OCI-LY1 (cell line): ENCODE measurements at regions not wholly inside any gene's neighbourhood (a gene's known extent, or its start where the extent isn't known, plus 50 kb on each side); places are given as distances from the start of the nearest gene placed in this dataset.

Source experiments
- H2AFZ ChIP-seq: fragments of 200-600 bp; sonication (generic), shearing (Covaris generic); 2 replicates; pipeline ENCODE4 v1.6.0; 2014; ENCODE audit warnings: antibody characterized with exemption, mild to moderate bottlenecking, low read length
- H3F3A ChIP-seq: fragments of 200-600 bp; sonication (generic), shearing (Covaris generic); 2 replicates; pipeline ENCODE4 v1.6.0; 2014; ENCODE audit warnings: mild to moderate bottlenecking, antibody characterized with exemption, low read length, moderate library complexity; ENCODE audit not compliant: insufficient read depth
- H3K27ac ChIP-seq: fragments of 200-600 bp; sonication (generic); 2 replicates; pipeline ENCODE4 v1.5.1; 2014; ENCODE audit warnings: low read length, mixed run types, mild to moderate bottlenecking, low read depth; ENCODE audit not compliant: poor library complexity, severe bottlenecking
- H3K27me3 ChIP-seq: fragments of 200-600 bp; sonication (generic); 2 replicates; pipeline ENCODE4 v1.6.0; 2014; ENCODE audit warnings: antibody characterized with exemption, mild to moderate bottlenecking, low read length, moderate library complexity; ENCODE audit not compliant: insufficient read depth
- H3K36me3 ChIP-seq: fragments of 200-600 bp; sonication (generic); 2 replicates; pipeline ENCODE4 v1.6.1; 2014; ENCODE audit warnings: mild to moderate bottlenecking, antibody characterized with exemption, low read length, moderate library complexity, mixed read lengths; ENCODE audit not compliant: insufficient read depth
- H3K4me1 ChIP-seq: fragments of 200-600 bp; sonication (generic); 2 replicates; pipeline ENCODE4 v1.5.1; 2014; ENCODE audit warnings: mild to moderate bottlenecking, low read length, moderate library complexity; ENCODE audit not compliant: insufficient read depth, severe bottlenecking
- H3K4me2 ChIP-seq: fragments of 200-600 bp; sonication (generic), shearing (Covaris generic); 2 replicates; pipeline ENCODE4 v1.6.1; 2014; ENCODE audit warnings: low read length
- H3K4me3 ChIP-seq: fragments of 200-600 bp; sonication (generic); 2 replicates; pipeline ENCODE4 v1.5.1; 2014; ENCODE audit warnings: low read length, low read depth, mild to moderate bottlenecking, mixed read lengths; ENCODE audit not compliant: poor library complexity, severe bottlenecking
- H3K79me2 ChIP-seq: fragments of 200-600 bp; shearing (Covaris generic); 2 replicates; pipeline ENCODE4 v1.6.1; 2016; ENCODE audit warnings: mixed run types, low read length, mixed read lengths; ENCODE audit not compliant: insufficient read depth
- H3K9ac ChIP-seq: fragments of 200-600 bp; sonication (generic), shearing (Covaris generic); 2 replicates; pipeline ENCODE4 v1.6.1; 2014; ENCODE audit warnings: mild to moderate bottlenecking, low read length, mixed read lengths
- H3K9me2 ChIP-seq: fragments of 200-600 bp; sonication (generic), shearing (Covaris generic); 2 replicates; pipeline ENCODE4 v1.6.1; 2014; ENCODE audit warnings: low read depth, mild to moderate bottlenecking, low read length, mixed read lengths
- H3K9me3 ChIP-seq: fragments of 200-600 bp; shearing (Covaris generic); 2 replicates; pipeline ENCODE4 v1.6.1; 2014; ENCODE audit warnings: low read length, mixed read lengths
- H4K20me1 ChIP-seq: fragments of 200-600 bp; sonication (generic), shearing (Covaris generic); 2 replicates; pipeline ENCODE4 v1.6.0; 2016; ENCODE audit warnings: mild to moderate bottlenecking, low read length; ENCODE audit not compliant: insufficient read depth
- CTCF ChIP-seq: fragments of 200-600 bp; sonication (generic), shearing (Covaris generic); IDR thresholded peaks from 2 replicates; pipeline ENCODE4 v1.5.1; 2017; ENCODE audit warnings: mild to moderate bottlenecking, antibody characterized with exemption, low read length, moderate library complexity, mixed read lengths
- EZH2 ChIP-seq: fragments of 200-600 bp; sonication (generic), shearing (Covaris generic); IDR thresholded peaks from 2 replicates; pipeline ENCODE4 v1.8.0; 2017; ENCODE audit warnings: borderline replicate concordance, mixed run types, mild to moderate bottlenecking, antibody characterized with exemption, low read length, moderate library complexity, mixed read lengths

- no peaks in the 10 kb centered on the region for H3F3A ChIP-seq
- no peaks in the 10 kb centered on the region for H3K79me2 ChIP-seq
- no peak overlapping the region for H2AFZ ChIP-seq
- no peaks in the 10 kb centered on the region for H3K27me3 ChIP-seq
- no peak overlapping the region for H3K27ac ChIP-seq
- no peak overlapping the region for H3K4me2 ChIP-seq
- H3K9ac ChIP-seq = no peak overlapping the region
- TF ChIP-seq CTCF (no peak), EZH2 (no peak)
- no peaks in the 10 kb centered on the region for H4K20me1 ChIP-seq
- H3K4me3 ChIP-seq = no peak overlapping the region
- no peaks in the 10 kb centered on the region for H3K9me2 ChIP-seq
- H3K4me1 ChIP-seq = no peaks in the 10 kb centered on the region
- H3K36me3 ChIP-seq = no peaks in the 10 kb centered on the region
- H3K9me3 ChIP-seq = no peaks in the 10 kb centered on the region
Observed at GRCh38 chr3:80836395-80836794, 925.0 kb downstream of the GBE1 start.

GRCh38 chr3:80807577-80807976 is 953.9 kb downstream of the GBE1 start:
- H3F3A ChIP-seq = no peaks in the 10 kb centered on the region

GRCh38 chr3:80806673-80807072 is 954.8 kb downstream of the GBE1 start:
- Histone ChIP-seq H3F3A (no peaks in the 10 kb centered on the region), H3K36me3 (no peaks in the 10 kb centered on the region)

More at GRCh38 chr3:80807577-80807976, 953.9 kb downstream of the GBE1 start:
- Histone ChIP-seq H3K4me3 (no peak overlapping the region), H3K27me3 (no peaks in the 10 kb centered on the region), H2AFZ (no peak overlapping the region), H3K4me2 (no peak overlapping the region), H4K20me1 (no peaks in the 10 kb centered on the region), H3K9me3 (no peaks in the 10 kb centered on the region), H3K9ac (no peak overlapping the region), H3K79me2 (no peaks in the 10 kb centered on the region), H3K9me2 (no peaks in the 10 kb centered on the region), H3K4me1 (no peaks in the 10 kb centered on the region), H3K27ac (no peak overlapping the region), H3K36me3 (no peaks in the 10 kb centered on the region)
- TF ChIP-seq CTCF = no peak

More at GRCh38 chr3:80806673-80807072, 954.8 kb downstream of the GBE1 start:
- no peaks in the 10 kb centered on the region for H3K79me2 ChIP-seq
- H3K4me2 ChIP-seq = no peak overlapping the region
- H4K20me1 ChIP-seq = no peaks in the 10 kb centered on the region
- no peaks in the 10 kb centered on the region for H3K4me1 ChIP-seq
- no peak overlapping the region for H3K9ac ChIP-seq
- H3K9me2 ChIP-seq = no peaks in the 10 kb centered on the region
- no peak overlapping the region for H3K27ac ChIP-seq
- TF ChIP-seq EZH2 (no peak), CTCF (no peak)
- H2AFZ ChIP-seq = no peak overlapping the region
- H3K4me3 ChIP-seq = no peak overlapping the region
- no peaks in the 10 kb centered on the region for H3K27me3 ChIP-seq
- H3K9me3 ChIP-seq = no peaks in the 10 kb centered on the region
